ENCODE measurements at regions not wholly inside any gene's neighbourhood (a gene's known extent, or its start where the extent isn't known, plus 50 kb on each side); places are given as distances from the start of the nearest gene placed in this dataset.

DNA sequence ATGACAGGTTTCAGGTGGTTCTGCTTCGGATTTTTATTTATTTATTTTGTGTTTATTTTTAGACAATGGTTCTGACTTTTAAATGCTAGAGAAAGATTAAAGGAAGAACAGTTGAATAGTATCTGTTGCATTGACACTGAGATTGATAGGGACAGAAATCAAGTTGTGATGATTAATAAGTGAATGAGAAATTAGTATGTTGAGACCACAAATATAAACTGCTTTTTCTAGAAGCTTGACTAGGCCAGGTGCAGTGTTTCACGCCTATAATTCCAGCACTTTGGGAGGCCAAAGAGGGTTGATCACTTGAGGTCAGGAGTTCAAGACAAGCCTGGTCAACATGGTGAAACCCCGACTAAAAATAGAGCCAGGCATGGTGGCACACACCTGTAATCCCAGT is 65.1 kb upstream of the TNRC6B start:
- no peak overlapping the region for H2AK5ac ChIP-seq (ENCODE audit: low read length, severe bottlenecking)
- no peak overlapping the region for H3K18ac ChIP-seq (ENCODE audit: low read depth in 1 of 2, low read length in 2 of 2)
- DNase-seq = no peak
- no peak overlapping the region for H2BK5ac ChIP-seq (ENCODE audit: low read depth, low read length, poor library complexity, severe bottlenecking)
- no peak overlapping the region for H3K27ac ChIP-seq (ENCODE audit: low read length, poor library complexity, severe bottlenecking)
- H2AFZ ChIP-seq (ENCODE audit: low read depth, low read length) = no peak overlapping the region
- H3K4me3 ChIP-seq (ENCODE audit: insufficient read depth in 1 of 2, low read depth in 1 of 2, low read length in 2 of 2) = no peak overlapping the region
- no peak overlapping the region for H3K14ac ChIP-seq (ENCODE audit: low read length in 2 of 2)
- WGBS = 80% methylated on average over 3 of the region's 3 CpGs
- no peaks in the 10 kb centered on the region for H3K9me3 ChIP-seq (ENCODE audit: control insufficient read depth, low read length)
- H2BK120ac ChIP-seq (ENCODE audit: low read depth, low read length) = no peak overlapping the region
- H2BK15ac ChIP-seq (ENCODE audit: low read depth, poor library complexity, severe bottlenecking) = no peak overlapping the region
- no peak overlapping the region for H3K23ac ChIP-seq (ENCODE audit: low read length in 2 of 2)
- no peak overlapping the region for H3K4me2 ChIP-seq (ENCODE audit: low read length, poor library complexity, severe bottlenecking)
- H4K8ac ChIP-seq (ENCODE audit: low read length) = no peak overlapping the region
- H4K91ac ChIP-seq (ENCODE audit: low read length) = no peak overlapping the region
- peaks cover 28% of the 10 kb centered on the region for H3K79me1 ChIP-seq (replicated peaks; ENCODE audit: low read length, poor library complexity, severe bottlenecking)
- no peak overlapping the region for H3K9ac ChIP-seq (ENCODE audit: low read length)
- no peak overlapping the region for H2BK12ac ChIP-seq (ENCODE audit: low read length in 2 of 2)
- H3K36me3 ChIP-seq (ENCODE audit: control insufficient read depth in 1 of 2, insufficient read depth in 2 of 2, low read depth in 1 of 2, low read length in 2 of 2) = no peaks in the 10 kb centered on the region
- peaks cover 5% of the 10 kb centered on the region for H3K4me1 ChIP-seq (ENCODE audit: control insufficient read depth, insufficient read depth, low read depth, low read length)
- H3K4ac ChIP-seq (ENCODE audit: low read depth in 1 of 2, low read length in 2 of 2) = no peak overlapping the region
- no peaks in the 10 kb centered on the region for H3K27me3 ChIP-seq (ENCODE audit: control insufficient read depth in 1 of 2, insufficient read depth in 1 of 2, low read length in 2 of 2)

DNA sequence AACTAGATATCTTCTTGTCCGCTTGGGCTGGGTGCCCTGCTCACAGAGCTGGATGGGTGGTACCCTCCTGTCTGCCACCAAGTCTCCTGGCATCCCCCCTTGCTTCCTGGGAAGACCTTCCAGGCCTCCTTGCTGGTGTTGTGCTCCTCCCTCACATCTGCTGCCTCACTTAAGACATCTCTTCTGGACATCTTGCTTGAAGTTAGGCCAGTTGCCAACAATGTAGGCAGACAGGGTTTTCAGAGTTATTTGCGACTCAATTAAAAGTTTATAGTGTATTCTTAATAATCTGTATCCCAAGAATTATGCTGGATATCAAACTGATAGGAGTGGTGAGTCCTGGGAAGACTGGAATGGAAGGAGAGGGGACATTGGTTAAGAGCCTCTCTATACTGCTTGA is 64.0 kb upstream of the TNRC6B start:
- no peak overlapping the region for H3K4me3 ChIP-seq (ENCODE audit: insufficient read depth in 1 of 2, low read depth in 1 of 2, low read length in 2 of 2)
- no peak overlapping the region for H3K27ac ChIP-seq (ENCODE audit: low read length, poor library complexity, severe bottlenecking)
- H3K14ac ChIP-seq (ENCODE audit: low read length in 2 of 2) = no peak overlapping the region
- no peak for DNase-seq
- H3K4me2 ChIP-seq (ENCODE audit: low read length, poor library complexity, severe bottlenecking) = no peak overlapping the region
- H3K36me3 ChIP-seq (ENCODE audit: control insufficient read depth in 1 of 2, insufficient read depth in 2 of 2, low read depth in 1 of 2, low read length in 2 of 2) = no peaks in the 10 kb centered on the region
- no peak overlapping the region for H2AFZ ChIP-seq (ENCODE audit: low read depth, low read length)
- H4K91ac ChIP-seq (ENCODE audit: low read length) = no peak overlapping the region
- no peak overlapping the region for H2BK12ac ChIP-seq (ENCODE audit: low read length in 2 of 2)
- H3K79me1 ChIP-seq (replicated peaks; ENCODE audit: low read length, poor library complexity, severe bottlenecking) = peaks cover 28% of the 10 kb centered on the region
- H3K18ac ChIP-seq (ENCODE audit: low read depth in 1 of 2, low read length in 2 of 2) = no peak overlapping the region
- no peak overlapping the region for H2BK15ac ChIP-seq (ENCODE audit: low read depth, poor library complexity, severe bottlenecking)
- H3K9me3 ChIP-seq (ENCODE audit: control insufficient read depth, low read length) = no peaks in the 10 kb centered on the region
- H3K4ac ChIP-seq (ENCODE audit: low read depth in 1 of 2, low read length in 2 of 2) = no peak overlapping the region
- no peak overlapping the region for H2AK5ac ChIP-seq (ENCODE audit: low read length, severe bottlenecking)
- H2BK120ac ChIP-seq (ENCODE audit: low read depth, low read length) = no peak overlapping the region
- no peak overlapping the region for H3K9ac ChIP-seq (ENCODE audit: low read length)
- H3K4me1 ChIP-seq (ENCODE audit: control insufficient read depth, insufficient read depth, low read depth, low read length) = peaks cover 3% of the 10 kb centered on the region
- no peak overlapping the region for H3K23ac ChIP-seq (ENCODE audit: low read length in 2 of 2)
- H3K27me3 ChIP-seq (ENCODE audit: control insufficient read depth in 1 of 2, insufficient read depth in 1 of 2, low read length in 2 of 2) = no peaks in the 10 kb centered on the region
- H4K8ac ChIP-seq (ENCODE audit: low read length) = no peak overlapping the region
- 98% methylated on average over 2 of the region's 2 CpGs for WGBS
- no peak overlapping the region for H2BK5ac ChIP-seq (ENCODE audit: low read depth, low read length, poor library complexity, severe bottlenecking)

DNA sequence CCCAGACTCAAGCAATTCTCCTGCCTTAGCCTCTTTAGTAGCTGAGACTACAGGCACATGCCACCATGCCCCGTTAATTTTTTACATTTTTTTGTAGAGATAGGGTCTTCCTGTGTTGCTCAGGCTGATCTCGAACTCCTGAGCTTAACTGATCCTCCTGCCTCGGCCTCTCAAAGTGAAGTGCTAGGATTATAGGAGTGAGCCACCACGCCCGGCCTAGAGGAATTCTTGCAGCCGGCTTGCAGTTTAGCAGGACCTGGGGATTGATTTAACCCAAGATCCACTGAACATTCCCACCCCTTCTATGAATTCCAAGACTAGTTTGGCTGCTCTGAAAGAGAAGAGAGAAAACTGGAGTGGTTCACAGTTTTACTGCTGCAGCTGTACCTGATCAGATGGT is 63.3 kb upstream of the TNRC6B start:
- Histone ChIP-seq H3K4me2 (ENCODE audit: low read length, poor library complexity, severe bottlenecking) (no peak overlapping the region), H3K9ac (ENCODE audit: low read length) (no peak overlapping the region), H2BK120ac (ENCODE audit: low read depth, low read length) (no peak overlapping the region), H4K8ac (ENCODE audit: low read length) (no peak overlapping the region), H2BK12ac (ENCODE audit: low read length in 2 of 2) (no peak overlapping the region), H3K27me3 (ENCODE audit: control insufficient read depth in 1 of 2, insufficient read depth in 1 of 2, low read length in 2 of 2) (no peaks in the 10 kb centered on the region), H4K91ac (ENCODE audit: low read length) (no peak overlapping the region), H3K23ac (ENCODE audit: low read length in 2 of 2) (no peak overlapping the region), H3K18ac (ENCODE audit: low read depth in 1 of 2, low read length in 2 of 2) (no peak overlapping the region), H3K36me3 (ENCODE audit: control insufficient read depth in 1 of 2, insufficient read depth in 2 of 2, low read depth in 1 of 2, low read length in 2 of 2) (no peaks in the 10 kb centered on the region), H3K4me1 (ENCODE audit: control insufficient read depth, insufficient read depth, low read depth, low read length) (peaks cover 3% of the 10 kb centered on the region), H2AFZ (ENCODE audit: low read depth, low read length) (no peak overlapping the region), H3K9me3 (ENCODE audit: control insufficient read depth, low read length) (no peaks in the 10 kb centered on the region), H2AK5ac (ENCODE audit: low read length, severe bottlenecking) (no peak overlapping the region), H3K4me3 (ENCODE audit: insufficient read depth in 1 of 2, low read depth in 1 of 2, low read length in 2 of 2) (no peak overlapping the region), H3K14ac (ENCODE audit: low read length in 2 of 2) (no peak overlapping the region), H2BK5ac (ENCODE audit: low read depth, low read length, poor library complexity, severe bottlenecking) (no peak overlapping the region), H3K27ac (ENCODE audit: low read length, poor library complexity, severe bottlenecking) (no peak overlapping the region), H3K79me1 (replicated peaks; ENCODE audit: low read length, poor library complexity, severe bottlenecking) (peaks cover 28% of the 10 kb centered on the region), H3K4ac (ENCODE audit: low read depth in 1 of 2, low read length in 2 of 2) (no peak overlapping the region), H2BK15ac (ENCODE audit: low read depth, poor library complexity, severe bottlenecking) (no peak overlapping the region)
- 89% methylated on average over 6 of the region's 6 CpGs for WGBS
- DNase-seq = no peak

DNA sequence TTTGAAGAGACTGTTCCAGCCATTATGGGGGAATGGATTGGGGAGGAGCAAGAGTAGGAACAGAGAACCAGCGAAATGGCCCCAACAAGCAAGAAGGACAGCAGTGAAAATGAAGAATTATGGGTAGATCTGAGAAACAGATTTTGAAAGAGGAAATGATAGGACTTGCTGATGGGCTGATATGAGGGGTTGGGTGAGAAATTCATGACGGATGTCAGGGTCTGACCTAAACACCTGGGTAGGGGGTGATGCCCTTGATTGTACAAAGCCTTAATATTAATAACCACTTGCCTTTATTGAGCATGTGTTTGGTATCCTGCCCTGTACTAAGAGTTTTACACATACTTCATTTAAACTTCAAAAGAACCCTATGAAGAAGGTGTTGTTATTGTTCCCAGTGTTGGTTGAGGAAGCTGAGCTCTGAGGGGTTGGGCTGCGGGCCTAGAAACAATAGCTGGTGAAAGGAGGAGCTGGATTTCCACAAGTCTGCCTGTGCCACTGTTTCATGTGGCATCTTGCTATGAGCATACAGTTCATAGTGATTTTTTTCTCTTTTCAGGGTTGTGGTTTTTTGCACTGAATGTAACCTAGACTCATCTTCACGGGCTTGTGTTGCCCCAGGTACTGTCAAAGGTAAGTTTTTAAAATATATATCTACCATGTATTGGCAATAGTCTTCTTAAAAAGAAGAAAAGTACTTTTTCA is 61.1 kb upstream of the TNRC6B start:
- WGBS = 95% methylated on average over 2 of the region's 4 CpGs
- no peak overlapping the region for H3K9ac ChIP-seq (ENCODE audit: low read length)
- no peaks in the 10 kb centered on the region for H3K36me3 ChIP-seq (ENCODE audit: control insufficient read depth in 1 of 2, insufficient read depth in 2 of 2, low read depth in 1 of 2, low read length in 2 of 2)
- H2AK5ac ChIP-seq (ENCODE audit: low read length, severe bottlenecking) = no peak overlapping the region
- no peak overlapping the region for H3K27ac ChIP-seq (ENCODE audit: low read length, poor library complexity, severe bottlenecking)
- no peak overlapping the region for H3K14ac ChIP-seq (ENCODE audit: low read length in 2 of 2)
- no peak overlapping the region for H3K4me3 ChIP-seq (ENCODE audit: insufficient read depth in 1 of 2, low read depth in 1 of 2, low read length in 2 of 2)
- no peak overlapping the region for H2AFZ ChIP-seq (ENCODE audit: low read depth, low read length)
- H3K4ac ChIP-seq (ENCODE audit: low read depth in 1 of 2, low read length in 2 of 2) = no peak overlapping the region
- H3K23ac ChIP-seq (ENCODE audit: low read length in 2 of 2) = no peak overlapping the region
- DNase-seq = no peak
- no peak overlapping the region for H4K91ac ChIP-seq (ENCODE audit: low read length)
- H3K4me2 ChIP-seq (ENCODE audit: low read length, poor library complexity, severe bottlenecking) = no peak overlapping the region
- H3K18ac ChIP-seq (ENCODE audit: low read depth in 1 of 2, low read length in 2 of 2) = no peak overlapping the region
- H4K8ac ChIP-seq (ENCODE audit: low read length) = no peak overlapping the region
- H2BK120ac ChIP-seq (ENCODE audit: low read depth, low read length) = no peak overlapping the region
- no peaks in the 10 kb centered on the region for H3K27me3 ChIP-seq (ENCODE audit: control insufficient read depth in 1 of 2, insufficient read depth in 1 of 2, low read length in 2 of 2)
- no peaks in the 10 kb centered on the region for H3K9me3 ChIP-seq (ENCODE audit: control insufficient read depth, low read length)
- H3K79me1 ChIP-seq (replicated peaks; ENCODE audit: low read length, poor library complexity, severe bottlenecking) = peaks cover 15% of the 10 kb centered on the region
- H2BK5ac ChIP-seq (ENCODE audit: low read depth, low read length, poor library complexity, severe bottlenecking) = no peak overlapping the region
- H2BK15ac ChIP-seq (ENCODE audit: low read depth, poor library complexity, severe bottlenecking) = no peak overlapping the region
- H3K4me1 ChIP-seq (ENCODE audit: control insufficient read depth, insufficient read depth, low read depth, low read length) = no peaks in the 10 kb centered on the region
- no peak overlapping the region for H2BK12ac ChIP-seq (ENCODE audit: low read length in 2 of 2)
